ENCODE measurements at regions not wholly inside any gene's neighbourhood (a gene's known extent, or its start where the extent isn't known, plus 50 kb on each side); places are given as distances from the start of the nearest gene placed in this dataset.

DNA sequence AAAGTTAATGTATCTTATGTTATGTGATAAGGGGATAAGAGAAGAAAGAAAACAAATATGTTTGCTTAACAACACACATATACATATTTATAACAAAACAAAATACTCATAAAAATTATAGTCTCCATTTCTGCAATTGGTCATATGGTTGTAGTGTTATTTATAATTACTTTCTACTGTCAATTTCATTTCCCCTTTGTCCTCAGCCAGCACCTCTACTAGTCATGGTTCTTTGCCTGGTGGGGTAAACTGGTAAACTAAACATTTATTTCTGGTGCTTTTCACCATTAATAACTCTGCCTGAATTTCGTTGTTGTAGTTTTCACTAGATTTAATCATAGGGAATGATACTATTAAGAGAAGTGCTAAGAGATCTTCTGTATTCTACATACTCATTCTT is 88.0 kb upstream of the ALCAM start:
- no peak for DNase-seq

- DNase-seq: no peak
These were observed 84.7 kb upstream of the ALCAM start for GRCh38 chr3:105281989-105282388.

- DNase-seq: no peak
These were observed 81.8 kb upstream of the ALCAM start for GRCh38 chr3:105284876-105285275.

GRCh38 chr3:105285653-105286241 is 81.0 kb upstream of the ALCAM start:
- no peak for DNase-seq

DNA sequence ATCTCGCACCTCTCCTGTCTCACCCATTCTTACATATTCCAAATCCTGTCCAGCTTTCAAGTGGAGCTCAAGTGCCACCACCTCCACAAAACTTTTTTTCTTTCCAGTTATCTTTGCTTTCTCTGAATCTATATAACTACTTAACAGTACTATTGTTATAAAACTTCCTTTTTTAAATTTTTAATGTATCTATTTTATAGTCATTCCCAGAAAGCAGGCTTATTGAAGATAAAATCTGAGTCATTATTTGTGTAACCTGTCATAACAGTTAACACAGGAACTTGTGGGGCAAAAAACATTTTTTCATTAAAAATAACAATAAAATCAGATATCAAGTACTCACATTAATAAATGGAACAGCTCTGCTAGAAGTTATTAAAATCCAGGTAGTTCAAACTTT is 73.3 kb upstream of the ALCAM start:
- DNase-seq: no peak

GRCh38 chr3:105296182-105296822 is 70.4 kb upstream of the ALCAM start:
- DNase-seq: peak; percentile 2

DNA sequence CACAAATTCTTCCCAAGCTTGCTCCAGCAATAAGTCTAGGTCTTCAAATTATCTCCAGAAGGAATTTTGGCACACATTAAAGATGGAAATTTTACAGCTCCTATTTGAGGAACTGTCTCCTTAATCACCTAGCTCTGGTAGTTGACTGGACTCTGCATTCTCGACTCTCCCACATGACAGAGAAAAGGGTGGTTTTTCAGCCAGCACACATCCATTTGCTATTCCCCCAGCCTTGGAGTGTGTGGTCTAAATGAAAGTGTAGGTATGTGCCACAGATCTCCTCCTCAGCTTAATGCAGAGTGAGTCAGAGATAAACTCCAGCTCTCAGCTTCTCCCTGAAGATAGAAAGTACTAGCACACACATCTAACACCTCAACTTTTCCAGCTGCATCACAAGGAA is 62.2 kb upstream of the ALCAM start:
- no peak for DNase-seq

DNA sequence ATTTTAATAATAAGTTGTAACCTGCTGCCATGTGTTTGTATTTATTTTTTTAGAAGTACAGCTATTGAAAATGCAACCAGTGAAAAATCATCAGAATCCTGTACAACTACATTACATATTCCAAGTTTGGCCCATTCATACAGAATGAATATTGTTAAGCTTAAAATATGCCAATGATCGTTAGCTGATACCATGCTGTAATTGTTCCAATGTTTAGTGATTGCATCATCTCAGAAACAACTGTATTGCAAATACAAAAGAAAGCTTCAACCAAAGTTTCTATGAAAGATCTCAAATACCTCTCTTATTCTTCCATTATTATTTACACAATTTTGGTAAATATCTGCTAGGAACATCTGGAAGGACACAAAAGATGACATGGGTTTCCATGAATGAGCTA is 51.6 kb upstream of the ALCAM start:
- no peak for DNase-seq

DNA sequence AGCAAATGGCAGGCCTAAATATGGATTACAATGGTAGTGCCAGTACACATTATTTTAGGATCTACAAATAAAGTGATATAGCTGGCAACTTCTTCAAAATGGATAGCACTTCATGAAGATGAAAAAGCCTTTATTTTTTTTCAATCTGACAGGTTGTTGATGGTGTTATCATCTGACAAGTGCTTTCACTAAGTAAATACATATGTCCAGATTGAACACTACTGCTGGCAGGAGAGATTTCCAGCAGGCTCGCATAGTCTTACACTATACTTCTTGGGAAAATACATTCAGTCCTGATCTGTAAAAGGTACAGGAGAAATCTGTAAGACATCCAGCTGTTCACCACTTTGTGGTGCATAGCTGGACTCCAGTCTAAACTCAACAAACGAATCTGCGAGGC is 50.9 kb upstream of the ALCAM start:
- no peak for DNase-seq

DNA sequence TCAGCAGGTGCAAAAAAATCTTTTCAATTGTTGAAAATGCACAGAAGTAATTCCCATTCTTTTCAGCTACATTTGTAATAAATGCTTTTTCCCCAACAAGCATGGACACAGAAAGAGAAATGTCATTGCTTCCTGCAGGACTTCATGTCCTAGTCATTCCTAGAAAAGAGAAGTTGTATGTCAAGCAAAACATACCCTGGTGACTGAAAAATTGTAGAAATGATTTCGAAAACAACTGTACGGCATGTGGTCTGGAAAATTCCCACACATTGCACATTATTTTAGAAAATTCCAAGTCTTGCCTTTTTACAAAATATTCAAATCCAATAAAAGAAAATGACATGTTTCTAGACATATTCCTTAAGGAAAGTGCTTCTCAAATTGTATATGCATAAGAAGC is 50.4 kb upstream of the ALCAM start:
- no peak for DNase-seq

Data from activated gamma-delta T cell (primary cell).